ENCODE measurements at regions not wholly inside any gene's neighbourhood (a gene's known extent, or its start where the extent isn't known, plus 50 kb on each side); places are given as distances from the start of the nearest gene placed in this dataset.

- TF ChIP-seq CTCF (IDR thresholded peaks at IDR 0.05; ENCODE audit: insufficient read depth, low read depth, low read length), result no peak
- TF ChIP-seq EZH2 (IDR thresholded peaks at IDR 0.05; ENCODE audit: insufficient read depth, low read length), result no peak
These were observed 187.4 kb upstream of the GHR start for GRCh38 chr5:42235837-42236236.

Data from astrocyte (in vitro differentiated cells and primary cell).